GM19372 (cell line): ENCODE measurements at regions not wholly inside any gene's neighbourhood (a gene's known extent, or its start where the extent isn't known, plus 50 kb on each side); places are given as distances from the start of the nearest gene placed in this dataset.
A peak's percentile ranks its signal among the peaks of the same experiment; 100 is the strongest.

Experiments
- ATAC-seq: cut with Tn5 transposase; IDR thresholded peaks from one replicate; pipeline ENCODE4 v1.9.1; 2021; ENCODE audit warnings: mild to moderate bottlenecking, low read depth, moderate library complexity; ENCODE audit not compliant: unreplicated experiment

- ATAC-seq: no peak
Observed at GRCh38 chr2:187978356-187978755, 313.3 kb upstream of the GULP1 start.

- peak; percentile 89 for ATAC-seq
Observed at GRCh38 chr2:187982668-187983067, 309.0 kb upstream of the GULP1 start.

- no peak for ATAC-seq
Observed at GRCh38 chr2:187985195-187985594, 306.5 kb upstream of the GULP1 start.

DNA sequence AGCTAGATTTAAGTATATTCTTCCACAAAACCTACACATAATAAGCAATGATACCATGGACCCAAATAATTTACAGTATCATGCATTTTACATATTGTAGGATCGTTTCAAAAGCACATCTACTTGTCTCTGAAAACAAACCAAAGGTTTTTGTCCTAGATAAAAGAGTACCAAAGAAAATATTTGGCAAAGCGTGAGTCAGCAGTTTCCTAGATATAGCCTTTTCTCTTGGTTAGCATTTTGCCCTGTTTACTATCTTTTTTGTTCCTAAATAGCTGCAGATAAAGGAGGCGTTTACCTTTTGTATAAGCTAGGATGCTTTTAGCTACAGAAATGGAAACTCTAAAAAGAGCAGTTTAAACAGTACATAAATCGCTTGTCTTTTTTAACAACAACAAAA, 305.8 kb upstream of the GULP1 start:
- no peak for ATAC-seq

GRCh38 chr2:187986390-187987105, 305.1 kb upstream of the GULP1 start:
- ATAC-seq: no peak

GRCh38 chr2:187988348-187988747, 303.3 kb upstream of the GULP1 start:
- no peak for ATAC-seq

DNA sequence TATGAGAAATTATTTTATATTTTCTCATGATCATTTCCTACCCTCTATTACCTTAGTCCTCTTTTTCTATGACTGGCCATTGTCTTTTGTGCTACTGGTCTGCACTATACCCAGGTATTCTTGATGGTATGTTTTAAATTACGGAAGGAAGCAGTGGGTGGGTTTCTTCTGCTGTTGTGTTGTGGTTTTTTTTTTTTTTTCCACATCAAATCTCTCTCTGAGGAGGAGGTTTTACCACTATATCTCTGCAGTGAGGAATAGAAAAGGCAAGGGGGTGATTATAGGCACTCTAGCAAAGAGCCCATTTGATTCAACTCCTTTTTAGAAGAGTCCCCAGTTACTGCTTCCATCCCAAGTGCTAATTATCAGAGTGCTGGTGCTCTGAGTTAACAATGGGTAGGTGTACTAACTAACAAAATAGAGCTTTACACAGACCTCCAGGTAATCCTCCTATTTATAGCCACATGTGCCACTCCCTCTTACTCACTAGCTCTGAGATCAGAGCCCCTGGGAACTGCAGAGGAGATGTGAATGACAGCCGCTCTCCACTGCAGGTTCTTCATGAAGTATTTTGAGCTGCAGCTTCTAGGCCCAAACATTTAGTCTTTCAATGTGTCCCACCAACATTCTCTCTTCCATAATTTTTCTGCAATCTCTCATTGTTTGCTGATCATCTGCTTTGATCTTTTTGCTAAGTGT, 301.6 kb upstream of the GULP1 start:
- ATAC-seq: no peak

- ATAC-seq: no peak
Observed at GRCh38 chr2:187991389-187991788, 300.3 kb upstream of the GULP1 start.

GRCh38 chr2:187994464-187995331, 297.0 kb upstream of the GULP1 start:
- ATAC-seq: no peak

DNA sequence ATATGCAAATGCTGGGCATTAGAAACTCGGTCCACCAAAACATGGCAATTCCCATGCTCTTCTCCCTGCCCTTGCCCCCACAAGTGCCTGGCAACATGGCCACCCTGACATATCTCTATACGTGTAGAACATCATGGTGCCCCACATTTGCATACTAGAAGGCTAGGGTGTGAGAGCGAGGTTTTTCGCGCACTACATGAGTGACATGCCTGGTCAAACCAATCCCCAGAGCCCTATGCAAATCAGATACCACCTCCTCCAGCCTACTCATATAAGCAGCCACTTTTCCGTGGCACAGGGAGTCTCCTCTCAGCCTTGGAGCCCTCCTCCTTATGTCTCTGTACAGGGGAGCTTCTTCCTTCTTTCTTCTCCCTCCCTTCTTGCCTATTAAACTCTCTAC, 296.1 kb upstream of the GULP1 start:
- ATAC-seq: no peak

DNA sequence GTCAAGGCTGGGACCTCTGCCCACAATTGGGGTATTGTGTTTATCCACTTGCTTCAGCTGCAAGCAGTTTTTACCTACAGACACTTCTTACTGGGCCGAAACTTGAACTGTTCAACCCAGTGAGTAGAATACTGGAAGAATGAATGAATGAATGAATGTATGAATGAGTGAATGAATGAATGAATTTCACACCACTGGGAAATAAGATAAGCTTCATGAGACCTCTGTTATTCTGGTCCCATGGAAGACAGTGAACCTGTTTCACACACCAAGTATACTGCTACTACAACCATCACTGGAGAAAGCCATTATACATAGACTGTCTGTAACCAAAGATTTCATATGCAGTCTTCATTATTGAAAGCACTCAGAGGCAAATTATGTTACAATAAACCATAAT, 295.0 kb upstream of the GULP1 start:
- ATAC-seq: no peak

DNA sequence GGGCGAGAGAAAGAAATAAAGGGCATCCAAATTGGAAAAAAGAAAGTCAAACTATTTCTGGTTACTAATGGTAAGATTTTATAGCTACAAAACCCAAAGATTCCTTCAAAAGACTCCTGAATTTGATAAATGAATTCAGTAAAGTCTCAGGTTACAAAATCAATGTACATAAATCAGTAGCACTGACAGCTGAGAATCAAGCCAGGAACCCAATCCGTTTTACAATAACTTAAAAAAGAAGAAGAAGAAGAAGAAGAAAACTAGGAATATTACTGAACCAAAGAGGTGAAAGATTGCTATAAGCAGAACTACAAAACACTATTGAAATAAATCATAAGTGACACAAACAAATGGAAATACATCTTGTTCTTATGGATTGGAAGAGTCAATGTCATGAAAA, 291.5 kb upstream of the GULP1 start:
- ATAC-seq: no peak

DNA sequence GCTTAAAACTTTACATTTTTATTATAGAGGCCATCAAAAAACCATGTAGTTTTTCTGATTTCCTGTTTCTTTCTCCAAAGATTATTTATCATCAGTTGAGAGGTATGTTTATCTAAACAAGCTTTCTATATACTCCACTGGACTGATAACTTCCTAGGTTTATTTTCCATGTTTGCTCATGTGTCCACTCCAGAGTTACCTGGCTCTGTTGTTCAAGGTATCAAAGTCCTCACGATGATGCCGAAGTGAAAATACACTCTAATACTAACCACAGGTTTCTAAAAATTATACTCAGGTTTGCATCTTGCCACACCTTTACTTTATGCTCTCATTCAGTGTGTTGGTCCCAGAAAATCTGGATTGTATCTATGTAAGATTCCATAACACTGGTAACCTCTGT, 287.9 kb upstream of the GULP1 start:
- ATAC-seq: no peak

GRCh38 chr2:188013767-188014166, 277.9 kb upstream of the GULP1 start:
- no peak for ATAC-seq

GRCh38 chr2:188016917-188017316, 274.8 kb upstream of the GULP1 start:
- ATAC-seq: no peak

DNA sequence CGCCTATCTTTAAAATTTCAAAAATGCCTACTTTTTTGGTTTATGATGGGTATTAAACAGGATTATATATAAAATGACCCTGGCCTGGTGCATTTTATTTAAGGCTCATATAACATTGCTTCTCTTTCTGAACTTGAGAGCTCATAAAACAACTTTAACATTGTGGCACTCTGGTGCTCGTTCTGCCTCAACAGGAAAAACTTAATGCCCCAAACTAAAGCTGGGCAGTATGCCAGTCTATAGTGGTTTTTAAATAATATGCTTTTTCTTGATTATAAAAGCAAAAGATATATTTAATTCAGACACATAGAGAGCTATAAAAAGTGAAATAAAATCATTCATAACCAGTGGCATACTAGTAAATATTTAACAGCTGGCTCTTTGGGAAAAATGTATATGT, 269.3 kb upstream of the GULP1 start:
- ATAC-seq: no peak

DNA sequence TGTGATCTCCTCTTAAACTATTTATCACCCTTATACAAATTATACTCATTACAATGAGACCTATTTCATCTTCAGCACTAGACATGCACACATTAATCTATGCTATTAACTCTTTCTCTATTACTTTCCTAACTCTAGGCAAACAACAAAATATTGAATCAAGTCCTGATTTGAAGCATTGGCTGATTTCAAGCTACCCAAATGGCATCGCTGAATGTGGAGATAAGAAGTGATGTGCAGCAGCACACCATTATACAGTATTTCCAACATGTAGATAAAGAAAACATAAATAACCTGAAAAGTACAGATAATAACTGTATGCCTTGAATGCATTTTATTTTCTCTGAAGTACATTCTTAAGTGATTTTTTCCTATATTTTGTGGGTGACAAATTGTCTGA, 268.6 kb upstream of the GULP1 start:
- no peak for ATAC-seq

DNA sequence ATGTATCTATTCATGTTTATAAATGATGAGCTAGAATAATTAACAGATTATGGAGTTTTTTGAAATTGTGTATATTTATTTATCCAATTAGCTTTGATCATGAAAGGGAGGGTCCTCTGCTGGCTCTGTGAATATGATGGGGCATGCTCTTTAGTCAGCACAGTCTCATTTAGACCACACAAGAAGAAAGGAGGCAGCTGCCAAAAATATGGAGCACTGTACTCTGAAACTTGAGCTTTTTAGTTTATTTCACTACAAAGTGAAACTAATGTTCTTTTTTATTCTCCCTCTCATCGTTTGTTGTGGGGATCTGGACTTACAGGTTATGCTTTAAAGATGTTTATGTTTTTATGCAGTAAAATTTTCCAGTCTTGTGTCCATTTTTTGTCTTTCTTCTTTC, 266.9 kb upstream of the GULP1 start:
- no peak for ATAC-seq

DNA sequence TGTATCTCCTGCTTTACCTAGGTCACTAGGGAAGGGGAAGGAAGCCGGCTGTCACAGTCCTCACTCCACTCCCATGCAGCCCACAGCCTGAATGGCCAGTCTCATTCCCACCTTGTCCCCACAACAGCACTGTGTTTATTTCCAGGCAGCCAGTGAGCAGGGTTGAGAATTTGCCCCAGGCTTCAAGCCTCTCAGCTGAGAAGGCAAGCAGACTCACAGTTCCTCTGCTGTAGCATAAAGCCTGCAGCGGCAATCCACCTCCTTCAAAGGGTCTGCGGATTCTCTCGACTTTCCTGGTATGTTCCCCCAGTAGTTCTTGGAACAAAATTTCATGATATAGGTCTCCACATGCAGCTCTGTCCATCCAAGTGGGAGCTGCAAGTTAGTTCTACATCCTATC, 262.9 kb upstream of the GULP1 start:
- no peak for ATAC-seq

GRCh38 chr2:188032306-188032705, 259.4 kb upstream of the GULP1 start:
- ATAC-seq: no peak

DNA sequence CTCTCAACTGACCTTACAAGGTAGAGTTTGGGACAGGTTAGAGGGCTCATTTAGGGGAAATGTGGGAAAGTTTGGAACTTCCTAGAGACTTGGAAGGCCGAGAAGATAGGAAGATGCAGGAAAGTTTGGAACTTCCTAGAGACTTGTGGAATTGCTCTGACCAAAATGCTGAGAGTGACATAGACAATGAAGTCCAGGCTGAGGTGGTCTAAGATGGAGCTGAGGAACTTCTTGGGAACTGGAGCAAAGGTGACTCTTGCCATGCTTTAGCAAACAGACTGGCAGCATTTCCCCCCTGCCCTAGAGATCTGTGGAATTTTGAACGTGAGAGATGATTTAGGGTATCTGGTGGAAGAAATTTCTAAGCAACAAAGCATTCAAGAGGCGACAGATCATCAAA, 258.9 kb upstream of the GULP1 start:
- no peak for ATAC-seq
